ENCODE measurements at regions not wholly inside any gene's neighbourhood (a gene's known extent, or its start where the extent isn't known, plus 50 kb on each side); places are given as distances from the start of the nearest gene placed in this dataset.

DNA sequence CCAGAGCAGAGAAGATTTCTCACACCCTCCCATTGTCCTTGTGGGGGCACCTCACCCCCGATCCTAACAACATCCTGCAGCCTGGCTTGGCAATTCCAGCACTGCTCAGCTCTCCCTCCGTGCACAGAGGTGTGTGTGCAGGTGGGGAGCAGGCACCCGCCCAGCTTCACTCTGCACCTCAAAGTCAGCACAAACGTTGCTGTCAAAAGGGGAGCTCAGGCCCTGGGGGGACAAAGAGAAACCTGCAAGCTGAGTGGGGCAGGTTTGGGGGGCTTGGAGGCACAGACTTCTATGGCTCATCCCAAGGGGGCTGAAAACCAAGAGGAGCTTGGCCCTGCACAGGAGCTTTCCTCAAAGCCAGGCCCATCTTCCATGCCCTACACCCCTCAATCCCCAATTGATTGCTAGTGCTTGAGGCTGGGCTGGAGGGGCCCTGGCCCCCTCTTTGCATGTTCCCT, 231.9 kb upstream of the TNRC6C start:
- no peaks in the 10 kb centered on the region for H3K23me2 ChIP-seq (ENCODE audit: low read depth, low read length)
- WGBS, 2 experiments (ENCODE audit: extremely low coverage in 1 of 2, insufficient coverage in 1 of 2, insufficient read length in 1 of 2, insufficient replicate concordance in 2 of 2, low coverage in 1 of 2, low lambda C conversion rate in 2 of 2, missing lambda C conversion rate in 1 of 2) = 87% methylated on average over 4 of the region's 4 CpGs; no CpG with 5 or more reads in 1 of the 2 experiments
- peaks cover 0 to 2% (median 0%) of the 10 kb centered on the region in 4 experiments; a peak in 2 of 7 replicates for H3K27me3 ChIP-seq (replicated peaks in 1 of 4; ENCODE audit: control insufficient read depth in 3 of 4, extremely low read depth in 1 of 4, insufficient read depth in 3 of 4, low read length in 3 of 4)
- DNase-seq (ENCODE audit: low read depth in 1 of 2, low spot score in 2 of 2) = peak in 1 of 2 experiments; percentile 41
- ChIA-PET CTCF (ENCODE audit: partially characterized antibody) (interaction anchor here (0.9 to 4.1 kb wide), 3 partner anchors 8 to 27 kb away, joined by 3 to 16 read pairs (median 4); no protein-coding TSS in a partner anchor), POLR2A (ENCODE audit: partially characterized antibody) (interaction anchor here (1.0 kb wide), 1 partner anchor 232 kb away, joined by 3 read pairs; the partner anchor contains the start of gene TNRC6C)
- no peak overlapping the region for H3K56ac ChIP-seq (replicated peaks; ENCODE audit: insufficient read length, low read depth, low read length)
- FAIRE-seq = no peak
- no peak overlapping the region for H2BK15ac ChIP-seq (ENCODE audit: low read length)
- H4K5ac ChIP-seq (ENCODE audit: insufficient read length, low read depth, low read length) = no peak overlapping the region
- H3K18ac ChIP-seq (ENCODE audit: extremely low read depth, low read length) = no peak overlapping the region
- H4K20me1 ChIP-seq (replicated peaks in 1 of 2; ENCODE audit: control insufficient read depth in 1 of 2, insufficient read depth in 2 of 2, low read length in 2 of 2) = no peaks in the 10 kb centered on the region
- no peak overlapping the region for H3K4ac ChIP-seq (replicated peaks; ENCODE audit: insufficient read length, low read depth, low read length)
- peaks cover 0 to 6% (median 0%) of the 10 kb centered on the region in 4 experiments; a peak in 6 of 7 replicates for H3K4me1 ChIP-seq (replicated peaks in 1 of 4; ENCODE audit: control insufficient read depth in 3 of 4, insufficient read depth in 4 of 4, low read length in 3 of 4)
- no peak overlapping the region for H2BK5ac ChIP-seq (ENCODE audit: low read depth, low read length)
- no peaks in the 10 kb centered on the region for H3K79me2 ChIP-seq (ENCODE audit: control insufficient read depth in 1 of 2, insufficient read depth in 2 of 2, low read length in 2 of 2)
- no peak overlapping the region for H2AFZ ChIP-seq (ENCODE audit: low read length)
- peak overlapping the region; percentile 53 for H4K8ac ChIP-seq (ENCODE audit: extremely low read depth, insufficient read depth, low read length)
- no peaks in the 10 kb centered on the region; a peak in 1 of 4 replicates for H3K9me3 ChIP-seq (ENCODE audit: insufficient read depth in 2 of 2, low read depth in 1 of 2, low read length in 1 of 2)
- H2BK120ac ChIP-seq (replicated peaks; ENCODE audit: low read depth, low read length) = no peak overlapping the region
- H3K14ac ChIP-seq (ENCODE audit: insufficient read length) = no peak overlapping the region
- no peak overlapping the region for H2BK12ac ChIP-seq (ENCODE audit: low read depth, low read length)
- H3K79me1 ChIP-seq (ENCODE audit: low read depth, low read length) = no peaks in the 10 kb centered on the region
- no peak overlapping the region for H3K23ac ChIP-seq (ENCODE audit: insufficient read length)
- no peak overlapping the region for H3K4me2 ChIP-seq (ENCODE audit: insufficient read depth in 1 of 2, low read depth in 2 of 2, low read length in 2 of 2)
- H2AK5ac ChIP-seq (ENCODE audit: low read depth, low read length) = no peak overlapping the region
- no peaks in the 10 kb centered on the region for H3K36me3 ChIP-seq (ENCODE audit: control insufficient read depth in 2 of 4, insufficient read depth in 4 of 4, low read length in 3 of 4)
- no peak overlapping the region for H4K91ac ChIP-seq (replicated peaks; ENCODE audit: insufficient read length, low read length)
- no peak overlapping the region for H3K4me3 ChIP-seq (ENCODE audit: extremely low read depth in 1 of 4, insufficient read depth in 2 of 4, low read depth in 3 of 4, low read length in 4 of 4)
- no peak overlapping the region for H3K27ac ChIP-seq (ENCODE audit: low read depth, low read length)
- H2BK20ac ChIP-seq (ENCODE audit: low read length) = no peak overlapping the region
- TF ChIP-seq SRF (IDR thresholded peaks at IDR 0.05; ENCODE audit: low read depth, low read length) = no peak
- no peak for TF ChIP-seq HDAC2 (IDR thresholded peaks at IDR 0.05; ENCODE audit: borderline replicate concordance in 1 of 2, low read depth in 2 of 2, low read length in 2 of 2)
- no peak for TF ChIP-seq GABPA (IDR thresholded peaks at IDR 0.05; ENCODE audit: borderline replicate concordance, insufficient read depth, low read length)
- no peak overlapping the region for H3K9ac ChIP-seq (replicated peaks in 1 of 4; ENCODE audit: extremely low read depth in 1 of 4, low read depth in 3 of 4, low read length in 3 of 4)
